H1 (cell line): ENCODE measurements at regions not wholly inside any gene's neighbourhood (a gene's known extent, or its start where the extent isn't known, plus 50 kb on each side); places are given as distances from the start of the nearest gene placed in this dataset.
A peak's percentile ranks its signal among the peaks of the same experiment; 100 is the strongest.

Source experiments
- CTCF ChIA-PET: fragments of 300-600 bp; sonication (Branson Sonifier 250); formaldehyde crosslinking; loops from one replicate; lab custom pipeline; 2021; ENCODE audit not compliant: partially characterized antibody; lab: Charles Lee
- POLR2A ChIA-PET: fragments of 300-600 bp; sonication (Branson Sonifier 250); formaldehyde crosslinking; loops from one replicate; lab custom pipeline; 2021; ENCODE audit warnings: inconsistent platforms; ENCODE audit not compliant: partially characterized antibody; lab: Charles Lee
- DNase-seq, 2 experiments: peaks; one replicate each; pipeline versions ENCODE4 v3.0.0 to v3.0.0-alpha.2; 2010 to 2022; ENCODE audit warnings: low spot score in 2 of 2, low read depth in 1 of 2, mixed read lengths in 1 of 2
- FAIRE-seq: peaks from 2 replicates; lab custom pipeline; 2011; peaks lifted over from hg19 to GRCh38; lab: Jason Lieb, UNC
- H2AFZ ChIP-seq: 2 replicates; pipeline ENCODE4 v1.8.1; 2012; ENCODE audit warnings: low read length, inconsistent platforms
- H2AK5ac ChIP-seq: 2 replicates; pipeline ENCODE4 v1.6.1; 2013; ENCODE audit warnings: low read depth, low read length
- H2BK120ac ChIP-seq: replicated peaks from 2 replicates; pipeline ENCODE3; 2013; ENCODE audit warnings: low read depth, low read length, inconsistent platforms
- H2BK12ac ChIP-seq: 2 replicates; pipeline ENCODE4 v1.6.1; 2013; ENCODE audit warnings: low read depth, low read length
- H2BK15ac ChIP-seq: 2 replicates; pipeline ENCODE4 v1.6.1; 2013; ENCODE audit warnings: low read length
- H2BK20ac ChIP-seq: 2 replicates; pipeline ENCODE4 v1.6.1; 2013; ENCODE audit warnings: low read length
- H2BK5ac ChIP-seq: 2 replicates; pipeline ENCODE4 v1.6.1; 2013; ENCODE audit warnings: low read depth, low read length
- H3K14ac ChIP-seq: 2 replicates; pipeline ENCODE4 v1.6.1; 2013; ENCODE audit warnings: inconsistent platforms; ENCODE audit not compliant: insufficient read length
- H3K18ac ChIP-seq: 2 replicates; pipeline ENCODE4 v1.6.1; 2013; ENCODE audit warnings: low read length; ENCODE audit errors: extremely low read depth
- H3K23ac ChIP-seq: 2 replicates; pipeline ENCODE4 v1.6.1; 2013; ENCODE audit warnings: inconsistent platforms; ENCODE audit not compliant: insufficient read length
- H3K23me2 ChIP-seq: 2 replicates; pipeline ENCODE4 v1.6.1; 2013; ENCODE audit warnings: low read depth, low read length
- H3K27ac ChIP-seq: 2 replicates; pipeline ENCODE4 v1.6.1; 2011; ENCODE audit warnings: low read depth, low read length, inconsistent platforms
- H3K27me3 ChIP-seq, 4 experiments: replicated peaks in 1 of 4; 1 replicate in 1 of 4; 2 replicates in 3 of 4; pipeline versions ENCODE4 v1.6.1 to v1.8.1; 2011 to 2013; ENCODE audit warnings: low read length in 3 of 4, mild to moderate bottlenecking in 3 of 4, inconsistent platforms in 2 of 4, mixed read lengths in 2 of 4, moderate library complexity in 1 of 4; ENCODE audit not compliant: control insufficient read depth in 3 of 4, insufficient read depth in 3 of 4; ENCODE audit errors: extremely low read depth in 1 of 4
- H3K36me3 ChIP-seq, 4 experiments: 2 replicates each; pipeline versions ENCODE4 v1.6.1 to v1.8.1; 2011 to 2013; ENCODE audit warnings: mild to moderate bottlenecking in 4 of 4, low read length in 3 of 4, moderate library complexity in 2 of 4, control low read depth in 1 of 4, inconsistent platforms in 1 of 4; ENCODE audit not compliant: insufficient read depth in 4 of 4, control insufficient read depth in 2 of 4
- H3K4ac ChIP-seq: replicated peaks from 2 replicates; pipeline ENCODE3; 2013; ENCODE audit warnings: low read length, low read depth, mixed read lengths, inconsistent platforms; ENCODE audit not compliant: insufficient read length
- H3K4me1 ChIP-seq, 4 experiments: replicated peaks in 1 of 4; 1 replicate in 1 of 4; 2 replicates in 3 of 4; pipeline versions ENCODE4 v1.6.1 to v1.8.1; 2011 to 2013; ENCODE audit warnings: low read length in 3 of 4, inconsistent platforms in 2 of 4, mixed read lengths in 1 of 4; ENCODE audit not compliant: insufficient read depth in 4 of 4, control insufficient read depth in 3 of 4
- H3K4me2 ChIP-seq, 2 experiments: 2 replicates each; pipeline versions ENCODE4 v1.6.1 to v1.8.1; 2011 to 2013; ENCODE audit warnings: low read depth in 2 of 2, low read length in 2 of 2, control low read depth in 1 of 2, inconsistent platforms in 1 of 2, mild to moderate bottlenecking in 1 of 2; ENCODE audit not compliant: insufficient read depth in 1 of 2
- H3K4me3 ChIP-seq, 4 experiments: fragments of 200-600, 300-600 bp in 1 of 4; sonication (generic), shearing (Covaris generic), sonication (Bioruptor Twin) in 1 of 4; 2 replicates each; pipeline versions ENCODE4 v1.5.1 to v1.8.1; 2011 to 2016; ENCODE audit warnings: low read length in 4 of 4, low read depth in 3 of 4, control low read depth in 2 of 4, inconsistent platforms in 2 of 4, mild to moderate bottlenecking in 2 of 4, mixed read lengths in 1 of 4, moderate library complexity in 1 of 4; ENCODE audit not compliant: insufficient read depth in 2 of 4; ENCODE audit errors: extremely low read depth in 1 of 4
- H3K56ac ChIP-seq: replicated peaks from 2 replicates; pipeline ENCODE3; 2013; ENCODE audit warnings: low read depth, mild to moderate bottlenecking, mixed read lengths, low read length, inconsistent platforms; ENCODE audit not compliant: insufficient read length
- H3K79me1 ChIP-seq: 2 replicates; pipeline ENCODE4 v1.6.1; 2013; ENCODE audit warnings: low read depth, low read length, control low read depth
- H3K79me2 ChIP-seq, 2 experiments: 2 replicates each; pipeline versions ENCODE4 v1.6.1 to v1.8.1; 2012 to 2013; ENCODE audit warnings: low read length in 2 of 2, mild to moderate bottlenecking in 2 of 2, inconsistent platforms in 1 of 2; ENCODE audit not compliant: insufficient read depth in 2 of 2, control insufficient read depth in 1 of 2
- H3K9ac ChIP-seq, 4 experiments: replicated peaks in 1 of 4; 1 replicate in 1 of 4; 2 replicates in 3 of 4; pipeline versions ENCODE4 v1.6.1 to v1.8.1; 2011 to 2013; ENCODE audit warnings: low read depth in 3 of 4, low read length in 3 of 4, control low read depth in 2 of 4, mild to moderate bottlenecking in 2 of 4, moderate library complexity in 2 of 4, inconsistent platforms in 1 of 4; ENCODE audit errors: extremely low read depth in 1 of 4
- H3K9me3 ChIP-seq, 2 experiments: 2 replicates each; pipeline versions ENCODE4 v1.6.1 to v1.8.1; 2012 to 2013; ENCODE audit warnings: mild to moderate bottlenecking in 2 of 2, moderate library complexity in 2 of 2, control low read depth in 1 of 2, inconsistent platforms in 1 of 2, low read depth in 1 of 2, low read length in 1 of 2, mixed read lengths in 1 of 2; ENCODE audit not compliant: insufficient read depth in 2 of 2
- H4K20me1 ChIP-seq, 2 experiments: replicated peaks in 1 of 2; 2 replicates each; pipeline versions ENCODE3 to v1.8.1; 2011 to 2013; ENCODE audit warnings: inconsistent platforms in 2 of 2, low read length in 2 of 2, mild to moderate bottlenecking in 1 of 2; ENCODE audit not compliant: insufficient read depth in 2 of 2, control insufficient read depth in 1 of 2
- H4K5ac ChIP-seq: 2 replicates; pipeline ENCODE4 v1.6.1; 2013; ENCODE audit warnings: low read length, low read depth, mixed read lengths, inconsistent platforms; ENCODE audit not compliant: insufficient read length
- H4K8ac ChIP-seq: 2 replicates; pipeline ENCODE4 v1.8.0; 2013; ENCODE audit warnings: mild to moderate bottlenecking, moderate library complexity, low read length, inconsistent platforms; ENCODE audit not compliant: insufficient read depth; ENCODE audit errors: extremely low read depth
- H4K91ac ChIP-seq: replicated peaks from 2 replicates; pipeline ENCODE3; 2013; ENCODE audit warnings: low read length, mixed read lengths, inconsistent platforms; ENCODE audit not compliant: insufficient read length
- CBX8 ChIP-seq: fragments of 300-800, 300-1000 bp; sonication (generic); IDR thresholded peaks from 2 replicates; pipeline ENCODE4 v1.7.1; 2016; ENCODE audit warnings: low read depth, low read length, borderline replicate concordance
- CHD2 ChIP-seq: IDR thresholded peaks from 2 replicates; pipeline ENCODE4 v1.6.1; 2012; ENCODE audit warnings: low read length, improper control_type of control experiment
- EP300 ChIP-seq, 2 experiments: IDR thresholded peaks; 1 replicate in 1 of 2; 2 replicates in 1 of 2; pipeline ENCODE4 v1.6.1; 2011 to 2012; ENCODE audit warnings: low read depth in 2 of 2, low read length in 2 of 2, mild to moderate bottlenecking in 2 of 2, borderline replicate concordance in 1 of 2, inconsistent platforms in 1 of 2, moderate library complexity in 1 of 2
- EZH2 ChIP-seq: fragments of 200-600 bp; sonication (generic); IDR thresholded peaks from 2 replicates; pipeline ENCODE4 v1.7.1; 2012; ENCODE audit warnings: low read depth, mild to moderate bottlenecking, moderate library complexity, low read length, inconsistent platforms; ENCODE audit not compliant: severe bottlenecking
- GABPA ChIP-seq: IDR thresholded peaks from 2 replicates; pipeline ENCODE4 v1.6.1; 2011; ENCODE audit warnings: mild to moderate bottlenecking, low read length, moderate library complexity, borderline replicate concordance; ENCODE audit not compliant: insufficient read depth
- GTF2F1 ChIP-seq: IDR thresholded peaks from 2 replicates; pipeline ENCODE4 v1.6.1; 2012; ENCODE audit warnings: low read depth, low read length, improper control_type of control experiment, borderline replicate concordance
- JUND ChIP-seq: IDR thresholded peaks from 2 replicates; pipeline ENCODE4 v1.6.1; 2011; ENCODE audit warnings: mild to moderate bottlenecking, improper control_type of control experiment, low read length
- KDM4A ChIP-seq: IDR thresholded peaks from one replicate; pipeline ENCODE4 v1.7.1; 2012; ENCODE audit warnings: low read depth, mild to moderate bottlenecking, moderate library complexity, low read length, inconsistent platforms; ENCODE audit not compliant: severe bottlenecking
- TAF1 ChIP-seq: IDR thresholded peaks from 2 replicates; pipeline ENCODE4 v1.6.1; 2011; ENCODE audit warnings: mild to moderate bottlenecking, low read depth, low read length
- TCF12 ChIP-seq: IDR thresholded peaks from 2 replicates; pipeline ENCODE4 v1.6.1; 2011; ENCODE audit warnings: low read depth, mild to moderate bottlenecking, low read length
- YY1 ChIP-seq: IDR thresholded peaks from 2 replicates; pipeline ENCODE4 v1.6.1; 2011; ENCODE audit warnings: low read depth, mild to moderate bottlenecking, low read length
- WGBS, 2 experiments: shearing (Covaris generic) in 1 of 2; methylation state at CpG; one replicate each; pipeline versions ENCODE4 v1.1.6 to v1.1.7; 2013 to 2015; ENCODE audit warnings: low lambda C conversion rate in 2 of 2, mixed read lengths in 2 of 2, inconsistent platforms in 1 of 2, low coverage in 1 of 2, missing lambda C conversion rate in 1 of 2; ENCODE audit not compliant: insufficient replicate concordance in 2 of 2, insufficient coverage in 1 of 2, insufficient read length in 1 of 2; ENCODE audit errors: extremely low coverage in 1 of 2, missing lambda C conversion rate in 1 of 2; 5-methylcytosine and 5-hydroxymethylcytosine counted together

DNA sequence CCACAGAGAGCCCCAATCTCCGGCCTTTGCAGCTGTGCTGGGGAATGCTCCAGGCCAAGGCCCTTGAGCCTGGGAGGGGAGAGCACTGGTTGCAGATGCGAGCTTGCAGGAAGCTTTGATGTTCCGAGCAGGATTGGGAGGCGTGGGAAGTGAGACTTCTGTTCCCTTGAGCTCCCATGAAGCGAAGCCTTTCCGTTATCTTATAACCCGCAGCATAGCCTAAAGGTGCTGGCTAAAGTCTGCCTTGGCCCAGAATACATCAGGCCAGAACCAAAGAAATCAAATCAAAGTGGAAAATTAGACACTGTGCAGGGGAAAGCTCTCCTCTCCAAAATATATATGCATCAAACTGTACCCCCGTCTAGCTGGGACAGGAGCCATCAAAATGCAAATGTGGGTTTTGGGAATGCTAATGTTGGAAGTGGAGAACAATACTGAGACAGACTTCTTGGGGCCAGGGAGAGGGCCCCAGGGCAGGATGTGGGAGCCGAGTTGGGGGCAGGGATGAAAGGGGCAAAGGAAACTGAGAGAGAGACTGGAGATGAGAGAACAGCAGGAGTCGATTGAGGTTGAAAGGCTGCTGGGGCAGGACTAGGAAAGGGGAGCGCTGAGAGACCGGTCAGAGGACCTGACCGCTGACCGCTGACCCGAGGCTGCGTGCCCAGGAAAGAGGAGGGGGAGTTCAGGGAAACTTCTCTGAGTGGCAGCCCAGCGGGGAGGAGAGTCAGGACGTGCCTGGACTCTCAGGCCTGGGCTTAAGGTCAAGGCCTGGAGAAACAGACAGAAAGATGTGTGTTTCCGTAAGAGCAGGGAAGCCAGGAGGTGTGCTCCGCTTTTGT is 152.2 kb upstream of the PARP11 start:
- H3K23me2 ChIP-seq: 0 out of 2 replicates have a peak, but pooled peaks cover 5% of the 10 kb centered on the region
- H2AFZ ChIP-seq: no peak overlapping the region
- peak overlapping the region; percentile 84 for H4K5ac ChIP-seq
- H3K23ac ChIP-seq: no peak overlapping the region
- H2BK15ac ChIP-seq: no peak overlapping the region
- WGBS, 2 experiments: 3% methylated on average over 20 of the region's 20 CpGs; no CpG with 5 or more reads in 1 of the 2 experiments
- peaks cover 20 to 34% (median 31%) of the 10 kb centered on the region in 4 experiments for H3K4me1 ChIP-seq
- peak overlapping the region; percentile 11 to 41 (median 29); a peak in 7 of 8 replicates for H3K4me3 ChIP-seq
- no peaks in the 10 kb centered on the region for H3K9me3 ChIP-seq
- no peaks in the 10 kb centered on the region for H4K20me1 ChIP-seq
- H3K56ac ChIP-seq: peak overlapping the region; percentile 18
- H2BK5ac ChIP-seq: peak overlapping the region; percentile 100
- peak overlapping the region; percentile 80 for H3K27ac ChIP-seq
- H3K27me3 ChIP-seq: peaks cover 0 to 8% (median 2%) of the 10 kb centered on the region in 4 experiments; a peak in 4 of 7 replicates
- H3K79me1 ChIP-seq: no peaks in the 10 kb centered on the region
- H4K8ac ChIP-seq: peak overlapping the region; percentile 26; the same call in 1 of the 2 replicates
- peak overlapping the region; percentile 98 for H3K18ac ChIP-seq
- peak overlapping the region; percentile 97 for H2BK120ac ChIP-seq
- H2AK5ac ChIP-seq: peak overlapping the region; percentile 99
- peak; percentile 78 to 89 for DNase-seq
- H3K36me3 ChIP-seq: no peaks in the 10 kb centered on the region
- H2BK12ac ChIP-seq: peak overlapping the region; percentile 98
- H4K91ac ChIP-seq: peak overlapping the region; percentile 99
- 0 out of 7 replicates have a peak overlapping the region, but pooled peaks of 2 of the 4 experiments have one; percentile 9 to 25 for H3K9ac ChIP-seq
- H3K79me2 ChIP-seq: no peaks in the 10 kb centered on the region
- peak overlapping the region; percentile 100 for H2BK20ac ChIP-seq
- POLR2A ChIA-PET: interaction anchor here (0.8 to 1.7 kb wide), 14 partner anchors 10 to 254 kb away, joined by 3 to 10 read pairs (median 4); partner anchors contain the start of gene CCND2
- H3K14ac ChIP-seq: no peak overlapping the region
- peak; percentile 80 for FAIRE-seq
- CTCF ChIA-PET: interaction anchor here (0.9 to 10.2 kb wide), 7 partner anchors 12 to 251 kb away, joined by 3 to 102 read pairs (median 4); no protein-coding TSS in a partner anchor
- H3K4me2 ChIP-seq: peak overlapping the region; percentile 68 to 92
- H3K4ac ChIP-seq: peak overlapping the region; percentile 88
- TF ChIP-seq JUND (no peak), CHD2 (no peak), EP300 (IDR thresholded peaks at IDR 0.05; ENCODE audit: borderline replicate concordance in 1 of 2, low read depth in 2 of 2, low read length in 2 of 2) (peak in 1 of 2 experiments; percentile 55; a peak in 1 of 3 replicates), CBX8 (no peak), EZH2 (no peak), TCF12 (peak; percentile 83; the same call in 1 of the 2 replicates), TAF1 (no peak), KDM4A (no peak), GTF2F1 (no peak), GABPA (no peak), YY1 (no peak)
